H1 (cell line): ENCODE measurements at regions not wholly inside any gene's neighbourhood (a gene's known extent, or its start where the extent isn't known, plus 50 kb on each side); places are given as distances from the start of the nearest gene placed in this dataset.

ENCODE experiments used
- CTCF ChIA-PET: fragments of 300-600 bp; sonication (Branson Sonifier 250); formaldehyde crosslinking; loops from one replicate; lab custom pipeline; 2021; ENCODE audit not compliant: partially characterized antibody; lab: Charles Lee
- POLR2A ChIA-PET: fragments of 300-600 bp; sonication (Branson Sonifier 250); formaldehyde crosslinking; loops from one replicate; lab custom pipeline; 2021; ENCODE audit warnings: inconsistent platforms; ENCODE audit not compliant: partially characterized antibody; lab: Charles Lee
- DNase-seq, 2 experiments: peaks; one replicate each; pipeline versions ENCODE4 v3.0.0 to v3.0.0-alpha.2; 2010 to 2022; ENCODE audit warnings: low spot score in 2 of 2, low read depth in 1 of 2, mixed read lengths in 1 of 2
- FAIRE-seq: peaks from 2 replicates; lab custom pipeline; 2011; peaks lifted over from hg19 to GRCh38; lab: Jason Lieb, UNC
- H2AFZ ChIP-seq: 2 replicates; pipeline ENCODE4 v1.8.1; 2012; ENCODE audit warnings: low read length, inconsistent platforms
- H2AK5ac ChIP-seq: 2 replicates; pipeline ENCODE4 v1.6.1; 2013; ENCODE audit warnings: low read depth, low read length
- H2BK120ac ChIP-seq: replicated peaks from 2 replicates; pipeline ENCODE3; 2013; ENCODE audit warnings: low read depth, low read length, inconsistent platforms
- H2BK12ac ChIP-seq: 2 replicates; pipeline ENCODE4 v1.6.1; 2013; ENCODE audit warnings: low read depth, low read length
- H2BK15ac ChIP-seq: 2 replicates; pipeline ENCODE4 v1.6.1; 2013; ENCODE audit warnings: low read length
- H2BK20ac ChIP-seq: 2 replicates; pipeline ENCODE4 v1.6.1; 2013; ENCODE audit warnings: low read length
- H2BK5ac ChIP-seq: 2 replicates; pipeline ENCODE4 v1.6.1; 2013; ENCODE audit warnings: low read depth, low read length
- H3K14ac ChIP-seq: 2 replicates; pipeline ENCODE4 v1.6.1; 2013; ENCODE audit warnings: inconsistent platforms; ENCODE audit not compliant: insufficient read length
- H3K18ac ChIP-seq: 2 replicates; pipeline ENCODE4 v1.6.1; 2013; ENCODE audit warnings: low read length; ENCODE audit errors: extremely low read depth
- H3K23ac ChIP-seq: 2 replicates; pipeline ENCODE4 v1.6.1; 2013; ENCODE audit warnings: inconsistent platforms; ENCODE audit not compliant: insufficient read length
- H3K23me2 ChIP-seq: 2 replicates; pipeline ENCODE4 v1.6.1; 2013; ENCODE audit warnings: low read depth, low read length
- H3K27ac ChIP-seq: 2 replicates; pipeline ENCODE4 v1.6.1; 2011; ENCODE audit warnings: low read depth, low read length, inconsistent platforms
- H3K27me3 ChIP-seq, 4 experiments: replicated peaks in 1 of 4; 1 replicate in 1 of 4; 2 replicates in 3 of 4; pipeline versions ENCODE4 v1.6.1 to v1.8.1; 2011 to 2013; ENCODE audit warnings: low read length in 3 of 4, mild to moderate bottlenecking in 3 of 4, inconsistent platforms in 2 of 4, mixed read lengths in 2 of 4, moderate library complexity in 1 of 4; ENCODE audit not compliant: control insufficient read depth in 3 of 4, insufficient read depth in 3 of 4; ENCODE audit errors: extremely low read depth in 1 of 4
- H3K36me3 ChIP-seq, 4 experiments: 2 replicates each; pipeline versions ENCODE4 v1.6.1 to v1.8.1; 2011 to 2013; ENCODE audit warnings: mild to moderate bottlenecking in 4 of 4, low read length in 3 of 4, moderate library complexity in 2 of 4, control low read depth in 1 of 4, inconsistent platforms in 1 of 4; ENCODE audit not compliant: insufficient read depth in 4 of 4, control insufficient read depth in 2 of 4
- H3K4ac ChIP-seq: replicated peaks from 2 replicates; pipeline ENCODE3; 2013; ENCODE audit warnings: low read length, low read depth, mixed read lengths, inconsistent platforms; ENCODE audit not compliant: insufficient read length
- H3K4me1 ChIP-seq, 4 experiments: replicated peaks in 1 of 4; 1 replicate in 1 of 4; 2 replicates in 3 of 4; pipeline versions ENCODE4 v1.6.1 to v1.8.1; 2011 to 2013; ENCODE audit warnings: low read length in 3 of 4, inconsistent platforms in 2 of 4, mixed read lengths in 1 of 4; ENCODE audit not compliant: insufficient read depth in 4 of 4, control insufficient read depth in 3 of 4
- H3K4me2 ChIP-seq, 2 experiments: 2 replicates each; pipeline versions ENCODE4 v1.6.1 to v1.8.1; 2011 to 2013; ENCODE audit warnings: low read depth in 2 of 2, low read length in 2 of 2, control low read depth in 1 of 2, inconsistent platforms in 1 of 2, mild to moderate bottlenecking in 1 of 2; ENCODE audit not compliant: insufficient read depth in 1 of 2
- H3K4me3 ChIP-seq, 4 experiments: fragments of 200-600, 300-600 bp in 1 of 4; sonication (generic), shearing (Covaris generic), sonication (Bioruptor Twin) in 1 of 4; 2 replicates each; pipeline versions ENCODE4 v1.5.1 to v1.8.1; 2011 to 2016; ENCODE audit warnings: low read length in 4 of 4, low read depth in 3 of 4, control low read depth in 2 of 4, inconsistent platforms in 2 of 4, mild to moderate bottlenecking in 2 of 4, mixed read lengths in 1 of 4, moderate library complexity in 1 of 4; ENCODE audit not compliant: insufficient read depth in 2 of 4; ENCODE audit errors: extremely low read depth in 1 of 4
- H3K56ac ChIP-seq: replicated peaks from 2 replicates; pipeline ENCODE3; 2013; ENCODE audit warnings: low read depth, mild to moderate bottlenecking, mixed read lengths, low read length, inconsistent platforms; ENCODE audit not compliant: insufficient read length
- H3K79me1 ChIP-seq: 2 replicates; pipeline ENCODE4 v1.6.1; 2013; ENCODE audit warnings: low read depth, low read length, control low read depth
- H3K79me2 ChIP-seq, 2 experiments: 2 replicates each; pipeline versions ENCODE4 v1.6.1 to v1.8.1; 2012 to 2013; ENCODE audit warnings: low read length in 2 of 2, mild to moderate bottlenecking in 2 of 2, inconsistent platforms in 1 of 2; ENCODE audit not compliant: insufficient read depth in 2 of 2, control insufficient read depth in 1 of 2
- H3K9ac ChIP-seq, 4 experiments: replicated peaks in 1 of 4; 1 replicate in 1 of 4; 2 replicates in 3 of 4; pipeline versions ENCODE4 v1.6.1 to v1.8.1; 2011 to 2013; ENCODE audit warnings: low read depth in 3 of 4, low read length in 3 of 4, control low read depth in 2 of 4, mild to moderate bottlenecking in 2 of 4, moderate library complexity in 2 of 4, inconsistent platforms in 1 of 4; ENCODE audit errors: extremely low read depth in 1 of 4
- H3K9me3 ChIP-seq, 2 experiments: 2 replicates each; pipeline versions ENCODE4 v1.6.1 to v1.8.1; 2012 to 2013; ENCODE audit warnings: mild to moderate bottlenecking in 2 of 2, moderate library complexity in 2 of 2, control low read depth in 1 of 2, inconsistent platforms in 1 of 2, low read depth in 1 of 2, low read length in 1 of 2, mixed read lengths in 1 of 2; ENCODE audit not compliant: insufficient read depth in 2 of 2
- H4K20me1 ChIP-seq, 2 experiments: replicated peaks in 1 of 2; 2 replicates each; pipeline versions ENCODE3 to v1.8.1; 2011 to 2013; ENCODE audit warnings: inconsistent platforms in 2 of 2, low read length in 2 of 2, mild to moderate bottlenecking in 1 of 2; ENCODE audit not compliant: insufficient read depth in 2 of 2, control insufficient read depth in 1 of 2
- H4K5ac ChIP-seq: 2 replicates; pipeline ENCODE4 v1.6.1; 2013; ENCODE audit warnings: low read length, low read depth, mixed read lengths, inconsistent platforms; ENCODE audit not compliant: insufficient read length
- H4K8ac ChIP-seq: 2 replicates; pipeline ENCODE4 v1.8.0; 2013; ENCODE audit warnings: mild to moderate bottlenecking, moderate library complexity, low read length, inconsistent platforms; ENCODE audit not compliant: insufficient read depth; ENCODE audit errors: extremely low read depth
- H4K91ac ChIP-seq: replicated peaks from 2 replicates; pipeline ENCODE3; 2013; ENCODE audit warnings: low read length, mixed read lengths, inconsistent platforms; ENCODE audit not compliant: insufficient read length
- E2F6 ChIP-seq: IDR thresholded peaks from 2 replicates; pipeline ENCODE4 v1.6.1; 2012; ENCODE audit warnings: inconsistent platforms
- EZH2 ChIP-seq: fragments of 200-600 bp; sonication (generic); IDR thresholded peaks from 2 replicates; pipeline ENCODE4 v1.7.1; 2012; ENCODE audit warnings: low read depth, mild to moderate bottlenecking, moderate library complexity, low read length, inconsistent platforms; ENCODE audit not compliant: severe bottlenecking
- JUN ChIP-seq: IDR thresholded peaks from 2 replicates; pipeline ENCODE4 v1.6.1; 2011; ENCODE audit warnings: low read depth, mild to moderate bottlenecking, improper control_type of control experiment, low read length
- KDM4A ChIP-seq: IDR thresholded peaks from one replicate; pipeline ENCODE4 v1.7.1; 2012; ENCODE audit warnings: low read depth, mild to moderate bottlenecking, moderate library complexity, low read length, inconsistent platforms; ENCODE audit not compliant: severe bottlenecking
- POLR2A ChIP-seq, 2 experiments: IDR thresholded peaks; 1 replicate in 1 of 2; 2 replicates in 1 of 2; pipeline ENCODE4 v1.6.1; 2011; ENCODE audit warnings: low read depth in 2 of 2, low read length in 2 of 2, mild to moderate bottlenecking in 2 of 2; ENCODE audit errors: control extremely low read depth in 1 of 2
- POLR2AphosphoS5 ChIP-seq: IDR thresholded peaks from 2 replicates; pipeline ENCODE4 v1.6.1; 2011; ENCODE audit warnings: low read depth, low read length
- RFX5 ChIP-seq: IDR thresholded peaks from 2 replicates; pipeline ENCODE4 v1.6.1; 2011; ENCODE audit warnings: low read depth, low read length, improper control_type of control experiment, borderline replicate concordance
- SAP30 ChIP-seq: fragments of 300-600 bp; sonication (generic); IDR thresholded peaks from 2 replicates; pipeline ENCODE4 v1.7.1; 2012; ENCODE audit warnings: low read length, moderate library complexity, mild to moderate bottlenecking, inconsistent platforms; ENCODE audit not compliant: insufficient read depth, insufficient replicate concordance
- SIN3A ChIP-seq, 2 experiments: IDR thresholded peaks in 1 of 2; conservative IDR thresholded peaks in 1 of 2; 2 replicates each; pipeline ENCODE4 v1.6.1; 2011 to 2012; ENCODE audit warnings: low read length in 2 of 2, improper control_type of control experiment in 1 of 2, low read depth in 1 of 2, mild to moderate bottlenecking in 1 of 2
- SP2 ChIP-seq: IDR thresholded peaks from 2 replicates; pipeline ENCODE4 v1.6.1; 2012; ENCODE audit warnings: mild to moderate bottlenecking, low read length, inconsistent platforms
- WGBS, 2 experiments: shearing (Covaris generic) in 1 of 2; methylation state at CpG; one replicate each; pipeline versions ENCODE4 v1.1.6 to v1.1.7; 2013 to 2015; ENCODE audit warnings: low lambda C conversion rate in 2 of 2, mixed read lengths in 2 of 2, inconsistent platforms in 1 of 2, low coverage in 1 of 2, missing lambda C conversion rate in 1 of 2; ENCODE audit not compliant: insufficient replicate concordance in 2 of 2, insufficient coverage in 1 of 2, insufficient read length in 1 of 2; ENCODE audit errors: extremely low coverage in 1 of 2, missing lambda C conversion rate in 1 of 2; 5-methylcytosine and 5-hydroxymethylcytosine counted together
- TF ChIP-seq, protein P1 (sequence below): IDR thresholded peaks from 2 replicates; pipeline ENCODE4 v1.6.1; 2012; ENCODE audit warnings: low read length, inconsistent platforms

DNA sequence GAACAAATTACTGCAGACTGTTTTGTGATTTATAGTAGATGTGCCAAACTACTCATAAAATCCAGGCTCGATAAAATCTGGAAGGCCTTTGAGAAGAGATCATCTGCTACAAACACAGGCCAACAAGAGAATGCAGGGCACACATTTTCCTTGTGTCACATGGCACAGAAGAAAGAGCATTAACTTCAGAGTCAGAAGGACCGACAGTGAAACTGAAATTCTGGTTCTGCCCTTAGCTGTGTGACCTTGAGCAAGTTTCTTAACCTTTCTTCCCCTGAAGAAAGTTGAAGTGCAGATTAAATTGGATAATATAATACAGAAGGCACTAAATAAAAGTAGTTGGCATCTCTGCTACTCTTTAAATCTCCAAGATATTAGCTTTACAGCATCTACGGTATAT lies 338.4 kb upstream of the IRAK1BP1 start:
- Histone ChIP-seq H4K20me1 (no peaks in the 10 kb centered on the region), H2BK12ac (no peak overlapping the region), H3K9me3 (no peaks in the 10 kb centered on the region), H3K18ac (no peak overlapping the region), H3K23me2 (no peaks in the 10 kb centered on the region), H4K5ac (no peak overlapping the region), H4K8ac (no peak overlapping the region), H3K14ac (no peak overlapping the region), H3K4me3 (no peak overlapping the region), H3K79me1 (no peaks in the 10 kb centered on the region), H3K4ac (no peak overlapping the region), H3K27me3 (no peaks in the 10 kb centered on the region), H2AFZ (no peak overlapping the region), H3K56ac (no peak overlapping the region), H3K9ac (no peak overlapping the region), H3K36me3 (no peaks in the 10 kb centered on the region), H3K79me2 (no peaks in the 10 kb centered on the region), H2BK15ac (no peak overlapping the region), H4K91ac (no peak overlapping the region), H2BK120ac (no peak overlapping the region), H3K27ac (no peak overlapping the region), H3K23ac (no peak overlapping the region), H3K4me2 (no peak overlapping the region), H2AK5ac (no peak overlapping the region), H2BK20ac (no peak overlapping the region), H3K4me1 (no peaks in the 10 kb centered on the region), H2BK5ac (no peak overlapping the region)
- FAIRE-seq (no peak), DNase-seq (no peak)
- TF ChIP-seq SAP30 (no peak), EZH2 (no peak), JUN (no peak), E2F6 (no peak), POLR2A (IDR thresholded peaks at IDR 0.05; ENCODE audit: control extremely low read depth in 1 of 2, low read depth in 2 of 2, low read length in 2 of 2) (no peak), SP2 (no peak), POLR2AphosphoS5 (no peak), RFX5 (no peak), SIN3A (conservative IDR thresholded peaks at IDR 0.05 in 1 of 2, IDR thresholded peaks at IDR 0.05 in 1 of 2; ENCODE audit: low read depth in 1 of 2, low read length in 2 of 2) (no peak), KDM4A (no peak)
- TF ChIP-seq, protein P1, sequence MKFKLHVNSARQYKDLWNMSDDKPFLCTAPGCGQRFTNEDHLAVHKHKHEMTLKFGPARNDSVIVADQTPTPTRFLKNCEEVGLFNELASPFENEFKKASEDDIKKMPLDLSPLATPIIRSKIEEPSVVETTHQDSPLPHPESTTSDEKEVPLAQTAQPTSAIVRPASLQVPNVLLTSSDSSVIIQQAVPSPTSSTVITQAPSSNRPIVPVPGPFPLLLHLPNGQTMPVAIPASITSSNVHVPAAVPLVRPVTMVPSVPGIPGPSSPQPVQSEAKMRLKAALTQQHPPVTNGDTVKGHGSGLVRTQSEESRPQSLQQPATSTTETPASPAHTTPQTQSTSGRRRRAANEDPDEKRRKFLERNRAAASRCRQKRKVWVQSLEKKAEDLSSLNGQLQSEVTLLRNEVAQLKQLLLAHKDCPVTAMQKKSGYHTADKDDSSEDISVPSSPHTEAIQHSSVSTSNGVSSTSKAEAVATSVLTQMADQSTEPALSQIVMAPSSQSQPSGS, result no peak
- POLR2A ChIA-PET, result no interaction called here
- CTCF ChIA-PET, result interaction anchor here (0.9 kb wide), 1 partner anchor 82 kb away, joined by 3 read pairs; no protein-coding TSS in a partner anchor
- 85% methylated on average over 3 of the region's 3 CpGs; no CpG with 5 or more reads in 1 of the 2 experiments for WGBS, 2 experiments
